Upper lobe of left lung (tissue), 4 donors: ENCODE measurements at regions not wholly inside any gene's neighbourhood (a gene's known extent, or its start where the extent isn't known, plus 50 kb on each side); places are given as distances from the start of the nearest gene placed in this dataset.

Experiments
- EP300 ChIP-seq, 4 donors: sonication (generic); formaldehyde crosslinking; IDR thresholded peaks; one replicate each; pipeline ENCODE4 v1.5.1; 2017; ENCODE audit warnings: antibody characterized with exemption in 4 of 4, control low read depth in 2 of 4
- POLR2A ChIP-seq, 4 donors: fragments of 450-650 bp; IDR thresholded peaks; one replicate each; pipeline ENCODE4 v1.5.1; 2016 to 2017; ENCODE audit warnings: antibody characterized with exemption in 4 of 4, mild to moderate bottlenecking in 2 of 4
- POLR2AphosphoS5 ChIP-seq, 2 donors: sonication (generic); formaldehyde crosslinking; IDR thresholded peaks; one replicate each; pipeline ENCODE4 v1.5.1; 2017; ENCODE audit warnings: antibody characterized with exemption in 2 of 2
- TF ChIP-seq, protein P1 (sequence below), 6 experiments: fragments of 450-650 bp in 4 of 6; fragments of 200-600 bp in 2 of 6; sonication (generic) in 2 of 6; IDR thresholded peaks; one replicate each; pipeline ENCODE4 v1.5.1; 2016 to 2019; ENCODE audit warnings: antibody characterized with exemption in 6 of 6

DNA sequence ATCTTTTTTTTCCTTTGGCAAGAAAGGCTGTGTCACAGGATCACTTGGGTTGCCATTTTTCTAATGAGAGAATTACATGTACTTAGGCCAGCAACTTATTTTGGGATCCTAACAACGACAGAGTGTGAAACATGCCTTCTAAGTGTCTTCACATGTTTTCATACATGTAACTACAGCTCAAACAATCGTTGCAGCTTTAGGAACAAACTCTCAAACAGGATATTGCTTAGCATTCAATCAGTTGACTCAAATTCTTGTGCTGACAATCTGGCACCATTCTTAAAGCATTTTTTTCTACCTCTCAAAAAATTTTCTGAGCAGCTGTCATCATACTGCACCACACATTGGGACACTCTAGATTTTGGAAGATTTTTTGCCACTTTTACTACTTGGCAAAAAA, 435.5 kb downstream of the HINT1 start:
- TF ChIP-seq, protein P1, sequence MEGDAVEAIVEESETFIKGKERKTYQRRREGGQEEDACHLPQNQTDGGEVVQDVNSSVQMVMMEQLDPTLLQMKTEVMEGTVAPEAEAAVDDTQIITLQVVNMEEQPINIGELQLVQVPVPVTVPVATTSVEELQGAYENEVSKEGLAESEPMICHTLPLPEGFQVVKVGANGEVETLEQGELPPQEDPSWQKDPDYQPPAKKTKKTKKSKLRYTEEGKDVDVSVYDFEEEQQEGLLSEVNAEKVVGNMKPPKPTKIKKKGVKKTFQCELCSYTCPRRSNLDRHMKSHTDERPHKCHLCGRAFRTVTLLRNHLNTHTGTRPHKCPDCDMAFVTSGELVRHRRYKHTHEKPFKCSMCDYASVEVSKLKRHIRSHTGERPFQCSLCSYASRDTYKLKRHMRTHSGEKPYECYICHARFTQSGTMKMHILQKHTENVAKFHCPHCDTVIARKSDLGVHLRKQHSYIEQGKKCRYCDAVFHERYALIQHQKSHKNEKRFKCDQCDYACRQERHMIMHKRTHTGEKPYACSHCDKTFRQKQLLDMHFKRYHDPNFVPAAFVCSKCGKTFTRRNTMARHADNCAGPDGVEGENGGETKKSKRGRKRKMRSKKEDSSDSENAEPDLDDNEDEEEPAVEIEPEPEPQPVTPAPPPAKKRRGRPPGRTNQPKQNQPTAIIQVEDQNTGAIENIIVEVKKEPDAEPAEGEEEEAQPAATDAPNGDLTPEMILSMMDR (IDR thresholded peaks at IDR 0.05): no peak
- TF ChIP-seq POLR2A (IDR thresholded peaks at IDR 0.05) (no peak), POLR2AphosphoS5 (IDR thresholded peaks at IDR 0.05) (no peak), EP300 (IDR thresholded peaks at IDR 0.05) (no peak)
